Neural cell (in vitro differentiated cells): ENCODE measurements at regions not wholly inside any gene's neighbourhood (a gene's known extent, or its start where the extent isn't known, plus 50 kb on each side); places are given as distances from the start of the nearest gene placed in this dataset.

ENCODE experiments used
- EP300 ChIP-seq: fragments of 450-650 bp; conservative IDR thresholded peaks from 2 replicates; pipeline ENCODE4 v1.6.1; 2014; ENCODE audit warnings: antibody characterized with exemption, mild to moderate bottlenecking, moderate library complexity; ENCODE audit not compliant: poor library complexity, severe bottlenecking
- EZH2 ChIP-seq: fragments of 200-600, 300-800 bp; shearing (Covaris generic), sonication (generic); IDR thresholded peaks from 2 replicates; pipeline ENCODE4 v1.6.1; 2014; ENCODE audit warnings: antibody characterized with exemption, low read length, borderline replicate concordance, mild to moderate bottlenecking; ENCODE audit not compliant: insufficient read depth, poor library complexity, severe bottlenecking
- POLR2AphosphoS5 ChIP-seq: IDR thresholded peaks from 2 replicates; pipeline ENCODE4 v1.6.1; 2012

DNA sequence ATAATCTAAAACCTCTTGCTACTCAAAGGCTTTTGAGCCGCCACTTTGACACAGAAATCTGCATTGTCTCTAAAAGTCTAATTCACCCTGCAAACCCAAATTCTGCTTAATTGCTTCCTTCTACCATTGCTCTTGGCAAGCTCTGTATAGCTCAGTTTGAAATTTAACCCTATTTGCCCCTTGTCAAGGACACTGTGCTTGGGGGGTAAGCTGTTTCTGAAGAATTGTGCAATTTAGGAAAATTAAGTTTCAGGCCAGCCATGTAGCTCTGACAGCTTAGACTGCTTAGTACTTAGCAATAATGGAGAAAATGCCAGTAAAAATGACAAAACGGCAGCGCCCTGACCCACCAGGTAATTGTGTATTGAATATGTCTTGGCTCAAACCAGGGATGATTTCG lies 282.2 kb downstream of the OLFM4 start:
- TF ChIP-seq POLR2AphosphoS5 (no peak), EZH2 (no peak), EP300 (no peak)
